GM12878 (cell line): ENCODE measurements at regions not wholly inside any gene's neighbourhood (a gene's known extent, or its start where the extent isn't known, plus 50 kb on each side); places are given as distances from the start of the nearest gene placed in this dataset.

Experiments
- ATAC-seq: fragments of 200-7000 bp; cut with Tn5 transposase; 3 replicates; pipeline ENCODE4 v1.9.1; 2020; ENCODE audit warnings: mild to moderate bottlenecking, moderate library complexity
- BruUV-seq: library from RNA; stranded (reverse); fragments of 400-500 nt; replicated peaks from 2 replicates; lab custom pipeline; 2021; lab: Mats Ljungman, UMichigan
- CTCF ChIA-PET: fragments of 300-600 bp; sonication (Branson Sonifier 250); formaldehyde crosslinking; extraction: SDS; loops from one replicate; lab custom pipeline; 2021; ENCODE audit warnings: inconsistent platforms; lab: Yijun Ruan, JAX
- POLR2A ChIA-PET: fragments of 350-600 bp; formaldehyde crosslinking; extraction: SDS; loops from one replicate; lab custom pipeline; 2021; ENCODE audit warnings: inconsistent platforms; lab: Charles Lee
- RAD21 ChIA-PET: fragments of 300-600 bp; sonication (Branson Sonifier 250); formaldehyde crosslinking; loops from one replicate; lab custom pipeline; 2023; ENCODE audit warnings: antibody characterized with exemption; ENCODE audit not compliant: unreplicated experiment; lab: Charles Lee
- SMC1A ChIA-PET: fragments of 300-600 bp; sonication (Branson Sonifier 250); formaldehyde crosslinking; loops from one replicate; lab custom pipeline; 2023; ENCODE audit not compliant: unreplicated experiment, uncharacterized antibody; lab: Charles Lee
- DNase-seq: peaks from one replicate; pipeline ENCODE4 v3.0.0-alpha.2; 2011; ENCODE audit warnings: low read depth, low spot score
- FAIRE-seq: peaks from 3 replicates; lab custom pipeline; 2011; peaks lifted over from hg19 to GRCh38; lab: Jason Lieb, UNC
- H2AFZ ChIP-seq: 2 replicates; pipeline ENCODE4 v1.6.0; 2011; ENCODE audit warnings: low read depth, low read length, control low read depth; ENCODE audit not compliant: control insufficient read depth
- H3K27ac ChIP-seq: 2 replicates; pipeline ENCODE4 v1.5.1; 2011; ENCODE audit warnings: control low read depth; ENCODE audit not compliant: control insufficient read depth, insufficient read depth
- H3K27me3 ChIP-seq, 2 experiments: replicated peaks in 1 of 2; 2 replicates each; pipeline versions ENCODE4 v1.6.0 to v1.6.1; 2011; ENCODE audit warnings: low read length in 1 of 2; ENCODE audit not compliant: control insufficient read depth in 2 of 2, insufficient read depth in 2 of 2
- H3K36me3 ChIP-seq, 2 experiments: 2 replicates each; pipeline ENCODE4 v1.5.1; 2011; ENCODE audit warnings: low read length in 1 of 2; ENCODE audit not compliant: control insufficient read depth in 2 of 2, insufficient read depth in 2 of 2
- H3K4me1 ChIP-seq: 2 replicates; pipeline ENCODE4 v1.6.1; 2011; ENCODE audit warnings: mild to moderate bottlenecking, low read length, moderate library complexity, mixed read lengths; ENCODE audit not compliant: control insufficient read depth, insufficient read depth
- H3K4me2 ChIP-seq: 2 replicates; pipeline ENCODE4 v1.6.0; 2011; ENCODE audit warnings: control low read depth; ENCODE audit not compliant: control insufficient read depth, insufficient read depth
- H3K4me3 ChIP-seq: fragments of 200-600 bp; sonication (generic); 2 replicates; pipeline ENCODE4 v1.5.1; 2016
- H3K79me2 ChIP-seq: 2 replicates; pipeline ENCODE4 v1.6.0; 2011; ENCODE audit warnings: low read length; ENCODE audit not compliant: control insufficient read depth, insufficient read depth
- H3K9ac ChIP-seq: 2 replicates; pipeline ENCODE4 v1.8.0; 2011; ENCODE audit warnings: low read length, control low read depth, mixed read lengths; ENCODE audit not compliant: control insufficient read depth, insufficient read depth
- H3K9me3 ChIP-seq: replicated peaks from 3 replicates; pipeline ENCODE4 v1.5.1; 2011; ENCODE audit warnings: mild to moderate bottlenecking, low read length; ENCODE audit not compliant: control insufficient read depth, insufficient read depth
- H4K20me1 ChIP-seq: 2 replicates; pipeline ENCODE4 v1.6.0; 2011; ENCODE audit not compliant: control insufficient read depth, insufficient read depth
- BCL11A ChIP-seq: IDR thresholded peaks from 2 replicates; pipeline ENCODE4 v1.6.1; 2011; ENCODE audit warnings: low read depth, low read length
- CEBPZ ChIP-seq: fragments of 150-350 bp; IDR thresholded peaks from 2 replicates; pipeline ENCODE4 v1.6.1; 2016; ENCODE audit warnings: low read depth, low read length
- EGR1 ChIP-seq, 2 experiments: IDR thresholded peaks; 1 replicate in 1 of 2; 2 replicates in 1 of 2; pipeline ENCODE4 v1.6.1; 2011 to 2012; ENCODE audit warnings: low read depth in 2 of 2, low read length in 2 of 2, borderline replicate concordance in 1 of 2, mild to moderate bottlenecking in 1 of 2, moderate library complexity in 1 of 2
- JUNB ChIP-seq: IDR thresholded peaks from 2 replicates; pipeline ENCODE4 v1.6.1; 2016; ENCODE audit warnings: antibody characterized with exemption, mild to moderate bottlenecking
- RAD51 ChIP-seq: fragments of 450-650 bp; IDR thresholded peaks from 2 replicates; pipeline ENCODE4 v1.6.1; 2016; ENCODE audit warnings: moderate library complexity, mild to moderate bottlenecking, inconsistent platforms
- SMAD1 ChIP-seq: fragments of 450-650 bp; IDR thresholded peaks from 2 replicates; pipeline ENCODE4 v1.6.1; 2018; ENCODE audit warnings: mild to moderate bottlenecking, low read depth; ENCODE audit not compliant: partially characterized antibody
- YBX1 ChIP-seq: fragments of 450-650 bp; IDR thresholded peaks from 2 replicates; pipeline ENCODE4 v1.6.1; 2016; ENCODE audit warnings: antibody characterized with exemption
- ZNF622 ChIP-seq: fragments of 450-650 bp; IDR thresholded peaks from 2 replicates; pipeline ENCODE4 v1.6.1; 2017; ENCODE audit warnings: mild to moderate bottlenecking, inconsistent platforms
- WGBS: methylation state at CpG from one replicate; pipeline ENCODE4 v1.1.6; 2016; ENCODE audit warnings: low lambda C conversion rate; ENCODE audit not compliant: insufficient replicate concordance, insufficient coverage; ENCODE audit errors: missing lambda C conversion rate; 5-methylcytosine and 5-hydroxymethylcytosine counted together
- in situ Hi-C: fragments of 300-500 bp; cut with MboI; formaldehyde crosslinking; loops from 9 replicates; pipeline ENCODE4 v1.14.3; 2018; ENCODE audit warnings: mixed read lengths
- intact Hi-C: fragments of 100-400 bp; cut with micrococcal nuclease; formaldehyde crosslinking; loops from one replicate; pipeline ENCODE4 v1.14.2; 2022; ENCODE audit not compliant: unreplicated experiment
- TF ChIP-seq, protein P1 (sequence below): fragments of 450-650 bp; conservative IDR thresholded peaks from 2 replicates; pipeline ENCODE4 v1.6.1; 2017; ENCODE audit warnings: mild to moderate bottlenecking, moderate library complexity
- TF ChIP-seq, protein P2 (sequence below): IDR thresholded peaks from 2 replicates; pipeline ENCODE4 v1.6.1; 2011; ENCODE audit warnings: low read depth, low read length, improper control_type of control experiment, borderline replicate concordance
- TF ChIP-seq, protein P3 (sequence below): fragments of 450-650 bp; IDR thresholded peaks from 2 replicates; pipeline ENCODE4 v1.6.1; 2016; ENCODE audit warnings: mild to moderate bottlenecking

GRCh38 chr3:30141178-30141581, 465.2 kb upstream of the TGFBR2 start:
- Histone ChIP-seq H3K27ac (no peak overlapping the region), H3K4me3 (no peak overlapping the region), H3K36me3 (no peaks in the 10 kb centered on the region), H3K27me3 (no peaks in the 10 kb centered on the region), H3K9ac (no peak overlapping the region), H2AFZ (no peak overlapping the region), H3K9me3 (no peaks in the 10 kb centered on the region), H3K4me2 (no peak overlapping the region), H3K79me2 (no peaks in the 10 kb centered on the region), H3K4me1 (no peaks in the 10 kb centered on the region), H4K20me1 (no peaks in the 10 kb centered on the region)
- no peak for TF ChIP-seq SMAD1
- TF ChIP-seq, protein P1, sequence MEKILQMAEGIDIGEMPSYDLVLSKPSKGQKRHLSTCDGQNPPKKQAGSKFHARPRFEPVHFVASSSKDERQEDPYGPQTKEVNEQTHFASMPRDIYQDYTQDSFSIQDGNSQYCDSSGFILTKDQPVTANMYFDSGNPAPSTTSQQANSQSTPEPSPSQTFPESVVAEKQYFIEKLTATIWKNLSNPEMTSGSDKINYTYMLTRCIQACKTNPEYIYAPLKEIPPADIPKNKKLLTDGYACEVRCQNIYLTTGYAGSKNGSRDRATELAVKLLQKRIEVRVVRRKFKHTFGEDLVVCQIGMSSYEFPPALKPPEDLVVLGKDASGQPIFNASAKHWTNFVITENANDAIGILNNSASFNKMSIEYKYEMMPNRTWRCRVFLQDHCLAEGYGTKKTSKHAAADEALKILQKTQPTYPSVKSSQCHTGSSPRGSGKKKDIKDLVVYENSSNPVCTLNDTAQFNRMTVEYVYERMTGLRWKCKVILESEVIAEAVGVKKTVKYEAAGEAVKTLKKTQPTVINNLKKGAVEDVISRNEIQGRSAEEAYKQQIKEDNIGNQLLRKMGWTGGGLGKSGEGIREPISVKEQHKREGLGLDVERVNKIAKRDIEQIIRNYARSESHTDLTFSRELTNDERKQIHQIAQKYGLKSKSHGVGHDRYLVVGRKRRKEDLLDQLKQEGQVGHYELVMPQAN: no peak
- ChIA-PET POLR2A (no interaction called here), SMC1A (no interaction called here), RAD21 (no interaction called here), CTCF (interaction anchor here (1.2 to 1.7 kb wide), 2 partner anchors 58 to 134 kb away, joined by 3 to 6 read pairs; no protein-coding TSS in a partner anchor)
- ATAC-seq (no peak), FAIRE-seq (no peak), DNase-seq (no peak)
- 0% methylated on average over 2 of the region's 2 CpGs for WGBS
- intact Hi-C loops: no loop called here
- in situ Hi-C loops: no loop called here
- BruUV-seq: no TSS peak

DNA sequence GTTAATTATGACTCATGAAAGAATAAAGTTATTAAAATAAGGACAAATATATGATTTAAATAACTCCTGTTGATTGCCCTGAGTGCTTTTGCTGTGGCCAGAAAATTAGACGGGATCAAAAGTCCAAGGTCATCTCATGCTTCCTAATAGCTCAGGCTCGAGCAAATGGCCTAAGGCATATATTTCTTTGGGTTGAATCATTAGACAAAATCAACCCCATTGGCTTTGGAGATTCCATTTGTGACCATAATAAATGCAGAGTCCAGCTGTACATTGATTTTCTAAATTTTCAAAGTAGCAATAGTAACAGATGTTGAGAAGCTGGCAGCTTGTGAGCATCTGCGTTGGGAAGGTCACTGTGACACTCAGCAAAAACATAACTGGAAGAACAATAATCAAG, 464.5 kb upstream of the TGFBR2 start:
- in situ Hi-C loops: no loop called here
- H2AFZ ChIP-seq: no peak overlapping the region
- H3K9me3 ChIP-seq: no peaks in the 10 kb centered on the region
- no peak for ATAC-seq
- H3K27me3 ChIP-seq: no peaks in the 10 kb centered on the region
- H3K79me2 ChIP-seq: no peaks in the 10 kb centered on the region
- ChIA-PET SMC1A (interaction anchor here (0.6 kb wide), 1 partner anchor 68 kb away, joined by 3 read pairs; no protein-coding TSS in a partner anchor), RAD21 (interaction anchor here (1.0 kb wide), 1 partner anchor 57 kb away, joined by 3 read pairs; no protein-coding TSS in a partner anchor), POLR2A (no interaction called here), CTCF (interaction anchor here (1.2 to 1.3 kb wide), 2 partner anchors 99 to 135 kb away, joined by 3 to 4 read pairs; no protein-coding TSS in a partner anchor)
- FAIRE-seq: no peak
- 12% methylated on average over 3 of the region's 3 CpGs for WGBS
- H3K36me3 ChIP-seq: no peaks in the 10 kb centered on the region
- no peak for TF ChIP-seq JUNB
- TF ChIP-seq ZNF622: no peak
- TF ChIP-seq YBX1: no peak
- no peak for TF ChIP-seq RAD51
- TF ChIP-seq, protein P2, sequence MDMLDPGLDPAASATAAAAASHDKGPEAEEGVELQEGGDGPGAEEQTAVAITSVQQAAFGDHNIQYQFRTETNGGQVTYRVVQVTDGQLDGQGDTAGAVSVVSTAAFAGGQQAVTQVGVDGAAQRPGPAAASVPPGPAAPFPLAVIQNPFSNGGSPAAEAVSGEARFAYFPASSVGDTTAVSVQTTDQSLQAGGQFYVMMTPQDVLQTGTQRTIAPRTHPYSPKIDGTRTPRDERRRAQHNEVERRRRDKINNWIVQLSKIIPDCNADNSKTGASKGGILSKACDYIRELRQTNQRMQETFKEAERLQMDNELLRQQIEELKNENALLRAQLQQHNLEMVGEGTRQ: no peak
- TF ChIP-seq CEBPZ: no peak
- TF ChIP-seq BCL11A: no peak
- no peak for TF ChIP-seq EGR1 (IDR thresholded peaks at IDR 0.05; ENCODE audit: borderline replicate concordance in 1 of 2, low read depth in 2 of 2, low read length in 2 of 2)
- TF ChIP-seq, protein P3, sequence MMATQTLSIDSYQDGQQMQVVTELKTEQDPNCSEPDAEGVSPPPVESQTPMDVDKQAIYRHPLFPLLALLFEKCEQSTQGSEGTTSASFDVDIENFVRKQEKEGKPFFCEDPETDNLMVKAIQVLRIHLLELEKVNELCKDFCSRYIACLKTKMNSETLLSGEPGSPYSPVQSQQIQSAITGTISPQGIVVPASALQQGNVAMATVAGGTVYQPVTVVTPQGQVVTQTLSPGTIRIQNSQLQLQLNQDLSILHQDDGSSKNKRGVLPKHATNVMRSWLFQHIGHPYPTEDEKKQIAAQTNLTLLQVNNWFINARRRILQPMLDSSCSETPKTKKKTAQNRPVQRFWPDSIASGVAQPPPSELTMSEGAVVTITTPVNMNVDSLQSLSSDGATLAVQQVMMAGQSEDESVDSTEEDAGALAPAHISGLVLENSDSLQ: no peak
- no peak overlapping the region for H3K27ac ChIP-seq
- H3K4me3 ChIP-seq: no peak overlapping the region
- no peak for DNase-seq
- intact Hi-C loops: no loop called here
- H4K20me1 ChIP-seq: no peaks in the 10 kb centered on the region
- no peak overlapping the region for H3K4me2 ChIP-seq
- no peaks in the 10 kb centered on the region for H3K4me1 ChIP-seq
- no peak overlapping the region for H3K9ac ChIP-seq
- no TSS peak for BruUV-seq
